ENCODE measurements at regions not wholly inside any gene's neighbourhood (a gene's known extent, or its start where the extent isn't known, plus 50 kb on each side); places are given as distances from the start of the nearest gene placed in this dataset.

GRCh38 chr21:38658511-38658910 is 147.2 kb upstream of the ETS2 start:
- no peak for DNase-seq (ENCODE audit: low read depth in 2 of 2)

GRCh38 chr21:38659936-38660332 is 145.8 kb upstream of the ETS2 start:
- DNase-seq (ENCODE audit: low read depth in 2 of 2): no peak

GRCh38 chr21:38660333-38661196 is 145.2 kb upstream of the ETS2 start:
- no peak for DNase-seq (ENCODE audit: low read depth in 2 of 2)

GRCh38 chr21:38661197-38661871 is 144.4 kb upstream of the ETS2 start:
- DNase-seq (ENCODE audit: low read depth in 2 of 2): no peak

GRCh38 chr21:38661889-38662568 is 143.7 kb upstream of the ETS2 start:
- no peak for DNase-seq (ENCODE audit: low read depth in 2 of 2)

- no peak for DNase-seq (ENCODE audit: low read depth in 2 of 2)
Observed at GRCh38 chr21:38663282-38663681, 142.4 kb upstream of the ETS2 start.

GRCh38 chr21:38664315-38664714 is 141.4 kb upstream of the ETS2 start:
- DNase-seq (ENCODE audit: low read depth in 2 of 2): no peak

GRCh38 chr21:38664841-38665240 is 140.9 kb upstream of the ETS2 start:
- DNase-seq (ENCODE audit: low read depth in 2 of 2): no peak

GRCh38 chr21:38667291-38667870 is 138.3 kb upstream of the ETS2 start:
- no peak for DNase-seq (ENCODE audit: low read depth in 2 of 2)

- no peak for DNase-seq (ENCODE audit: low read depth in 2 of 2)
Observed at GRCh38 chr21:38668067-38668466, 137.7 kb upstream of the ETS2 start.

GRCh38 chr21:38668541-38668940 is 137.2 kb upstream of the ETS2 start:
- DNase-seq (ENCODE audit: low read depth in 2 of 2): no peak

- no peak for DNase-seq (ENCODE audit: low read depth in 2 of 2)
Observed at GRCh38 chr21:38669186-38669585, 136.5 kb upstream of the ETS2 start.

- no peak for DNase-seq (ENCODE audit: low read depth in 2 of 2)
Observed at GRCh38 chr21:38670861-38671260, 134.9 kb upstream of the ETS2 start.

GRCh38 chr21:38671773-38672172 is 134.0 kb upstream of the ETS2 start:
- DNase-seq (ENCODE audit: low read depth in 2 of 2): no peak

- no peak for DNase-seq (ENCODE audit: low read depth in 2 of 2)
Observed at GRCh38 chr21:38675182-38675824, 130.4 kb upstream of the ETS2 start.

- DNase-seq (ENCODE audit: low read depth in 2 of 2): no peak
Observed at GRCh38 chr21:38678827-38679226, 126.9 kb upstream of the ETS2 start.

GRCh38 chr21:38679534-38679933 is 126.2 kb upstream of the ETS2 start:
- no peak for DNase-seq (ENCODE audit: low read depth in 2 of 2)

- no peak for DNase-seq (ENCODE audit: low read depth in 2 of 2)
Observed at GRCh38 chr21:38680401-38680800, 125.3 kb upstream of the ETS2 start.

- no peak for DNase-seq (ENCODE audit: low read depth in 2 of 2)
Observed at GRCh38 chr21:38683222-38683621, 122.5 kb upstream of the ETS2 start.

- DNase-seq (ENCODE audit: low read depth in 2 of 2): no peak
Observed at GRCh38 chr21:38688068-38688467, 117.7 kb upstream of the ETS2 start.

GRCh38 chr21:38691631-38692030 is 114.1 kb upstream of the ETS2 start:
- no peak for DNase-seq (ENCODE audit: low read depth in 2 of 2)

- no peak for DNase-seq (ENCODE audit: low read depth in 2 of 2)
Observed at GRCh38 chr21:38696579-38696978, 109.2 kb upstream of the ETS2 start.

Data from stimulated activated CD4-positive, alpha-beta T cell treated with anti-CD3 and anti-CD28 coated beads, Interleukin-1b, Interleukin-23, amount 100 ng/mL, for 1 hour (primary cell).